T-helper 2 cell treated with Interferon-gamma antibody and Interleukin-4, amounts not matched to agents 5 μg/mL and 100 μg/mL, for 36 hours (primary cell): ENCODE measurements at regions not wholly inside any gene's neighbourhood (a gene's known extent, or its start where the extent isn't known, plus 50 kb on each side); places are given as distances from the start of the nearest gene placed in this dataset.
"Not testable (repeated sequence)": the region's sequence is repeated elsewhere in the genome, so short reads cannot be mapped to it uniquely, and the experiment has no call there.

Experiments used
- DNase-seq: peaks from one replicate; pipeline ENCODE4 v3.0.0; 2021; ENCODE audit warnings: low spot score
- H3K27ac Mint-ChIP-seq: one replicate; pipeline ENCODE4 v1.8.0; 2021; ENCODE audit warnings: mild to moderate bottlenecking, mixed read lengths
- H3K27me3 Mint-ChIP-seq: one replicate; pipeline ENCODE4 v1.8.0; 2021; ENCODE audit warnings: low read depth, mixed read lengths
- H3K36me3 Mint-ChIP-seq: one replicate; pipeline ENCODE4 v1.8.0; 2021; ENCODE audit warnings: low read depth, mixed read lengths
- H3K4me1 Mint-ChIP-seq: one replicate; pipeline ENCODE4 v1.8.0; 2021; ENCODE audit warnings: low read depth, mixed read lengths
- H3K4me3 Mint-ChIP-seq: one replicate; pipeline ENCODE4 v1.8.0; 2022; ENCODE audit warnings: mild to moderate bottlenecking, moderate library complexity, mixed read lengths
- H3K9me3 Mint-ChIP-seq: one replicate; pipeline ENCODE4 v1.8.0; 2021; ENCODE audit warnings: mixed read lengths

DNA sequence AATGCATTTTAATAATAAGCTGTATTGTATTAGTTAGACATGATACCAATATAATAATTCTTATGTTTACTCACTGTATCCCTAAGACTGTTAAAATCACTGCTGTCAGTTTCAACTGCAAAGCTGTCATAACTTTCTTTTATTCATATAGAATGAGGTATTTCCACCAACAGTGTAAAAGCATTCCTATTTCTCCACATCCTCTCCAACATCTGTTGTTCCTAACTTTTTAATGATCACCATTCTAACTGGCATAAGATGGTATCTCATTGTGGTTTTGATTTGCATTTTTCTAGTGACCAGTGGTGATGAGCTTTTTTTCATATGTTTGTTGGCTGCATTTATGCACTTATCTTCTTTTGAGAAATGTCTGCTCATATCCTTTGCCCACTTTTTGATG, 177.6 kb upstream of the MME start:
- not testable (repeated sequence) for DNase-seq, H3K27me3 Mint-ChIP-seq, H3K9me3 Mint-ChIP-seq, H3K27ac Mint-ChIP-seq, H3K36me3 Mint-ChIP-seq, H3K4me1 Mint-ChIP-seq, H3K4me3 Mint-ChIP-seq

DNA sequence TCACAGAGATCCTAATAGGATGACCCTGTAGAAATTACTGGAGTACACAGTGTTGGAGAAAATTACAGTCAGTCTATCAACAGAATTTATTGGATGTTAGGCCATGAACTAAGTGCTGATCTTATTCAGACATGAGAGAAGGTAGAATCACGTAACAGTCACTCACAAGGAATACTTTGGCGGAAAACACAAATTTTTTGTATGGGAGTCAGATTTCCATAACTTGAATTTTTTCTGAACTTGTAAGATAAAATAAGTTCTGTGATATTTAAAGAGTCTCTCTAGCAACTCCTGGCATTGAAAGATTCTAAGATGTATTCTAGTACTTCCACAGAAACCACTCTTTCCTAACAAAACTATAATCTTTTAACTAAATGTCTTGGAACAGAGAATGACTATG, 178.8 kb upstream of the MME start:
- Mint-ChIP-seq H3K4me3 (no peak overlapping the region), H3K9me3 (no peaks in the 10 kb centered on the region), H3K36me3 (no peaks in the 10 kb centered on the region), H3K27me3 (no peaks in the 10 kb centered on the region), H3K27ac (no peak overlapping the region), H3K4me1 (no peaks in the 10 kb centered on the region)
- DNase-seq, result no peak

DNA sequence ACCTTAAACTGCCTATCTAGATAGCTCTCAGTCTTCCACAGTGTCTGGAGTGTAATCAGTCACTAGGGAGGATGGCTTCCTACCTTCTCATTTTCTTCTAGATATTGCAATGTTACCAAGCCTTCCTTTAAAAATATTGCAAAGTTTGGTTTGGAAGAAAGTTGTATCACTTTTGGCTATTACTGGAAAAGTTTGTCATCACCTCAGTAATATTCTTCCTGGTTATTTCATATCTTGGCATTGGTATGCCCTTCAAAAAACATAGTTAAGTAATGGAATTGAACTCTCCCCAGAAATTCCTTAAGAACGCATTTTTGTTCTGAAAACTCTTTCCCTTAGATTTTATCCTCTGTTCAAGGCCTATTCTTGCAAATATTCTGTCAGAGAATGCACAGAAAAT, 179.3 kb upstream of the MME start:
- DNase-seq, result no peak
- Mint-ChIP-seq H3K27me3 (no peaks in the 10 kb centered on the region), H3K9me3 (no peaks in the 10 kb centered on the region), H3K4me3 (no peak overlapping the region), H3K27ac (no peak overlapping the region), H3K36me3 (no peaks in the 10 kb centered on the region), H3K4me1 (no peaks in the 10 kb centered on the region)

DNA sequence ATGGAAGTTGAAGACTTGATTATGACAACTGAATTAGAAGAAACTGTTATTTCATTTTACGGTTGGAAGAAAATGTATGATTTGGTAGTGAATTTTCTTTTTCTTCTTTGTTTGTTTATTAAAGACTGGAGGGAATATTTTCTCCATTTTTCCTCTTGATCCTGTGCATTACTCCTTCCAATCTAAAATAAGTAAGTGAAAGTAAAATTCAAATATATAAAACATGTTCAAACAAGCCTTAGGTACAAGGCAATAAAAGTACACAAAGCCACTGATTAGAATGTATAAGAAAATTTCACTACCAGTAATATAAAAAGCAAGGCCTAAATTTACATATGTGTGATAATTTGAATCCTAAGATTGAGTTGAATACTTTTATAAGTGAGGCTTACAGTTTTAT, 181.2 kb upstream of the MME start:
- Mint-ChIP-seq H3K4me1 (no peaks in the 10 kb centered on the region), H3K36me3 (no peaks in the 10 kb centered on the region), H3K4me3 (no peak overlapping the region), H3K9me3 (no peaks in the 10 kb centered on the region), H3K27ac (no peak overlapping the region), H3K27me3 (no peaks in the 10 kb centered on the region)
- no peak for DNase-seq

DNA sequence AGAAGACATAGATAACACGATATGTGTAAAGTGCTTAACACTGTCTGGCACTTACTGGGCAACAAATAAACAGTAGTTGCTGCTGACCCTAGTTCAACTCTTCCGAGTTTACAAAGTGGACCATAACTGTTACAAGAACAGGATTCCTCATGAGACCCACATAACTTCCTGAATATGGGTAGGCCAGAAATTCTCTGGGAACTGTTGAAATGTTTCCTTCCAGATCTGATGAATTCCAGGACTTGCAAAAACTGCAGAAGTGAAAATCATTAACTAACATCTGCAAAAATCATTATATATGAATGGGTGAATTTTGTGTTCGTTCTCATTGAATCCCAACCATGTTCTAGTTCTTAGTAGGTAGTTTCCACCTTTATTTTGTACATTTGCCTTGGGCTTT, 181.7 kb upstream of the MME start:
- no peak for DNase-seq
- H3K4me3 Mint-ChIP-seq, result no peak overlapping the region
- H3K36me3 Mint-ChIP-seq, result no peaks in the 10 kb centered on the region
- H3K9me3 Mint-ChIP-seq, result peaks cover 4% of the 10 kb centered on the region
- H3K27ac Mint-ChIP-seq, result no peak overlapping the region
- H3K4me1 Mint-ChIP-seq, result no peaks in the 10 kb centered on the region
- H3K27me3 Mint-ChIP-seq, result no peaks in the 10 kb centered on the region

DNA sequence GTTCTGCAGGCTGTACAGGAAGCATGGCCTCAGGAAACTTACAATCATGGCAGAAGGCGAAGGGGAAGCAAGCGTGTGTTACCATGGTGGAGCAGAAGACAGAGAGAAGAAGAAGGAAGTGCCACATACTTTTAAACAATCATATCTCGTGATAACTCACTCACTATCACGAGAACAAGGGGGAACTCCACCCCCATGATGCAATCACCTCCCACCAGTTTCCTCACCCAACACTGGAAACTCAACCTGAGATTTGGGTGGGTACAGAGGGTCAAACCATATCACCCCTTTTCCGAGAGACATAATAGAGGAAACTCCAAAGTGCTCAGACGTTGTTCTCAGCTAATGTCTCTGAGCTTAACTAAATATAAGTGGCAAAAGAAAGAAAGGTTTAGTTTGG, 186.3 kb upstream of the MME start:
- no peaks in the 10 kb centered on the region for H3K27me3 Mint-ChIP-seq
- peaks cover 7% of the 10 kb centered on the region for H3K9me3 Mint-ChIP-seq
- H3K4me1 Mint-ChIP-seq, result no peaks in the 10 kb centered on the region
- no peak overlapping the region for H3K4me3 Mint-ChIP-seq
- no peak for DNase-seq
- no peaks in the 10 kb centered on the region for H3K36me3 Mint-ChIP-seq
- H3K27ac Mint-ChIP-seq, result no peak overlapping the region

DNA sequence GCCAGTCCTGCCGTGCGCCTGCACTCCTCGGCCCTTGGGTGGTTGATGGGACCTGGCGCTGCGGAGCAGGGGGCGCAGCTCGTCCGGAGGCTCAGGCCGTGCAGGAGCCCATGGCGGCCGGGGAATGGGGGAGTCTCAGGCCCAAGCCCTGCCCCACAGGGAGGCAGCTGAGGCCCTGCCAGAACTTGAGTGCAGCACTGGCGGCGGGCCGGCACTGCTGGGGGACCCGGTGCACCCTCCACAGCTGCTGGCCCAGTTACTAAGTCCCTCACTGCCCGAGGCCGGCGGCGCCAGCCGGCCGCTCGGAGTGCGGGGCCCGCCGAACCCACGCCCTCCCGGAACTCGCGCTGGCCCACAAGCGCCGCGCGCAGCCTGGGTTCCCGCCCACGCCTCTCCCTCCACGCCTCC, 190.9 kb upstream of the MME start:
- Mint-ChIP-seq H3K9me3 (peaks cover 18% of the 10 kb centered on the region), H3K27ac (no peak overlapping the region), H3K4me1 (no peaks in the 10 kb centered on the region), H3K36me3 (no peaks in the 10 kb centered on the region), H3K27me3 (no peaks in the 10 kb centered on the region), H3K4me3 (no peak overlapping the region)
- no peak for DNase-seq

DNA sequence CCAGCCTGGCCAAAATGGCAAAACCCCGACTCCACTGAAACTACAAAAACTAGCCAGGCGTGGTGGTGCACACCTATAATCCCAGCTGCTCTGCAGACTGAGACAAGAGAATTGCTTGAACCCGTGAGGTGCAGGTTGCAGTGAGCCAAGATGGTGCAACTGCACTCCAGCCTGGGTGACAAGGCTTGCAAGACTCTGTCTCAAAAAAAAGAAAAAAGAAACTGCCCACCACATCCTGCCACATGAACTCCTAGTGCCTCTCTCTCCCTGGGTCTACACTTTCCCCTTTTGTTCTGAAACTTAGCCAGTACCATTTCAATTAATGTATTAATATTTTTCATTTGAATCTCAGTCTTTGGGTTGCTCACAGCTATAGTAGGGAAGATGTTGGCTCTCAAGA, 192.2 kb upstream of the MME start:
- no peaks in the 10 kb centered on the region for H3K27me3 Mint-ChIP-seq
- no peak for DNase-seq
- H3K27ac Mint-ChIP-seq, result no peak overlapping the region
- H3K4me1 Mint-ChIP-seq, result no peaks in the 10 kb centered on the region
- H3K36me3 Mint-ChIP-seq, result no peaks in the 10 kb centered on the region
- H3K4me3 Mint-ChIP-seq, result no peak overlapping the region
- peaks cover 15% of the 10 kb centered on the region for H3K9me3 Mint-ChIP-seq

DNA sequence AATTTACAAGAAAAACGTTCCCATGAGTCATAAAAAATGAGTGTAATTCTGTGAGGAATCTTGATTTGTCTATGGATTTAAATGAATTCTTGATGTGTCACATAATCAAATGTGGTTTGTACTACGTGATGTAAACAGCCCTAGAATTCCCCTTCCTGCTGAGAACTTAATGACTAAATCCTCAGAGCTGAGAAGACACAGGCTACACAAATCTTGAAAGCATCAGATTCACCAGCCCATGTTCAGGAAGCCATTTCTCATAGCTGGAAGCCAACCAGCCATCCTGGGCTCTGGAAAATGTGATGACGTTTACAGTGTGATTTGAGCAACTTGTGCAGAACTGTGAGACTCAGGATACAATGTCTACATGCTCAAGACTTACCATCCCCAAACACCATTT, 193.7 kb upstream of the MME start:
- no peaks in the 10 kb centered on the region for H3K27me3 Mint-ChIP-seq
- no peak overlapping the region for H3K27ac Mint-ChIP-seq
- peaks cover 15% of the 10 kb centered on the region for H3K9me3 Mint-ChIP-seq
- DNase-seq, result no peak
- H3K4me1 Mint-ChIP-seq, result no peaks in the 10 kb centered on the region
- no peaks in the 10 kb centered on the region for H3K36me3 Mint-ChIP-seq
- H3K4me3 Mint-ChIP-seq, result no peak overlapping the region

DNA sequence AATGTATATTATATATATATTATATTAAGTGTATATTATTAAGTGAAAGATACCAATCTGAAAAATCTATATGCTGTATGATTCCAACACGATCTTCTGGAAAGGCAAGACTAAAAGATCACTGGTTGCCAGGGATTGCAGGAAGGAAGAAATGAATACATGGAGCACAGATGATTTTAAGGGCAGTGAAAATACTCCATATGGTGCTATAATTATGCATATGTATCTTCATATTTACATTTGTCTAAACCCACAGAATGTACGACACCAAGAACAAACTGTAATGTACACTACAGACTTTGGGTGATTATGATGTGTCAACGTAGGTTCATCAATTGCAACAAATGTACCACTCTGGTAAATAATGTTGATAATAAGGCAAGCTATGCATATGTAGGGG, 194.7 kb upstream of the MME start:
- H3K4me3 Mint-ChIP-seq, result no peak overlapping the region
- H3K36me3 Mint-ChIP-seq, result no peaks in the 10 kb centered on the region
- H3K9me3 Mint-ChIP-seq, result peaks cover 15% of the 10 kb centered on the region
- H3K4me1 Mint-ChIP-seq, result no peaks in the 10 kb centered on the region
- H3K27ac Mint-ChIP-seq, result no peak overlapping the region
- DNase-seq, result no peak
- no peaks in the 10 kb centered on the region for H3K27me3 Mint-ChIP-seq

DNA sequence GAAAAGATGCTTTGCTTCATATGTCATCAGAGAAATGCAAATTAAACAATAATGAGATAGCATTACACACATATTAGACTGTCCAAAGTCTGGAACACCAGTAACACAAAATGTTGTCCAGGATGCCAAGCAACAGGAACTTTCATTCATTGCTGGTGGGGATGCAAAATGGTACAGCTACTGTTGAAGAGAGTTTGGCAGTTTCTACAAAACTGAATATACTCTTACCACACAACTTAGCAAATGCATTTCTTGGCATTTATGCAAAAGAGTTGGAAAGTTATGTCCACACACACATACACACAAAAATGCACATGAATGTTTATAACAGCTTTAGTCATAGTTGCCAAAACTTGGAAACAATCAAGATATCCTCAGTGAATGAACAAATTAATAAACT, 195.2 kb upstream of the MME start:
- peaks cover 15% of the 10 kb centered on the region for H3K9me3 Mint-ChIP-seq
- no peaks in the 10 kb centered on the region for H3K27me3 Mint-ChIP-seq
- no peak for DNase-seq
- no peak overlapping the region for H3K27ac Mint-ChIP-seq
- H3K4me3 Mint-ChIP-seq, result no peak overlapping the region
- H3K36me3 Mint-ChIP-seq, result no peaks in the 10 kb centered on the region
- no peaks in the 10 kb centered on the region for H3K4me1 Mint-ChIP-seq

DNA sequence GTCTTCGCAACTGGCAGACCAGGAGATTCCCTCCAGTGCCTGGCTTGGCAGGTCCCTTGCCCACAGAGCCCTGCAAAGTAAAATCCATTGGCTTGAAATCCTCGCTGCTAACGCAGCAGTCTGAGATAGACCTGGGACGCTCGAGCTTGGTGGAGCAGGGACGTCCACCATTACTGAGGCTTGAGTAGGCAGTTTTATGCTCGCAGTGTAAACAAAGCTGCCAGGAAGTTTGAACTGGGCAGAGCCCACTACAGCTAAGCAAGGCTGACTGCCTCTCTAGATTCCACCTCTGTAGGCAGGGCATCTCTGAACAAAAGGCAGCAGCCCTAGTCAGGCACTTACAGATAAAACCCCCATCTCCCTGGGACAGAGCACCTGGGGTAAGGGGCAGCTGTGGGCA, 205.0 kb upstream of the MME start:
- Mint-ChIP-seq H3K27me3 (no peaks in the 10 kb centered on the region), H3K27ac (no peak overlapping the region), H3K4me3 (no peak overlapping the region), H3K4me1 (no peaks in the 10 kb centered on the region), H3K9me3 (peaks cover 15% of the 10 kb centered on the region), H3K36me3 (no peaks in the 10 kb centered on the region)
- DNase-seq, result no peak

DNA sequence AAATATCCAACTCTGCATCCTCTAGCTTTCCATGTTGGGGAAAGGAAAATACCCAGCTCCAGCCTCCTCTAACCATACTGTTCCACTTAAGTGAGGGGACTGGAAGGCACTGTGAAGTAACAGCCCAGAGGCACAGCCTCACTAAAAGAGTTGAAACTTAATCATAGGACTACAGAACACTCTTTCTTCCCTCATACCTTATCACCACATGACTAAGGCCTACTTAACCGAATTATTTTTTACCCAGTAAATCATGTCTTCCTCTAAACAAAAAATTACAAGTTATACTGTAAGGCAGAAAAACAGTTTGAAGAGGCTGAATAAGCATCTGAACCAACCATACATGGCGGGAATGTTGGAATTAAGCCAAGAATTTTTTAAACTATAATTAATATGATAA, 207.4 kb upstream of the MME start:
- Mint-ChIP-seq H3K27ac (no peak overlapping the region), H3K4me1 (no peaks in the 10 kb centered on the region), H3K9me3 (peaks cover 7% of the 10 kb centered on the region), H3K36me3 (no peaks in the 10 kb centered on the region), H3K4me3 (no peak overlapping the region), H3K27me3 (no peaks in the 10 kb centered on the region)
- DNase-seq, result no peak

DNA sequence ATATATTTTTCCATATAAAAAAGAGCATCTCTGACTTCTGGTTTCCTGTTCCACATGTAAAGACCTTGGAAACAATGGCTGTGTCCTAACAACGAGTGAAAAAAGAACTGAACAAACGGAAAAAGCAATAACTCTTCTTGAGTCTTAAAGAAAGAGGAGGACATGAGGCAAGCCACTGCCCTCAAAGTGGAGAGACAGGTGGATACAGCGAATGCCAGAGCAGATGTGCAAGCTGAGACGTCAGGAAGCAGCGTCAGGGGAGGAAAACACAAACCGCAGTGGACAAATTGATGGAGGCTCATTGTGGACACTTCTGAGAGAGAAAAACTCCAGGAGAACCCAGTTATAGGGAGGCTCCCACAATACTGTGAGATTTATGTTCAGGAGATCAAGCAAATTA, 208.0 kb upstream of the MME start:
- no peak for DNase-seq
- no peaks in the 10 kb centered on the region for H3K27me3 Mint-ChIP-seq
- H3K4me1 Mint-ChIP-seq, result no peaks in the 10 kb centered on the region
- no peaks in the 10 kb centered on the region for H3K36me3 Mint-ChIP-seq
- H3K27ac Mint-ChIP-seq, result no peak overlapping the region
- peaks cover 4% of the 10 kb centered on the region for H3K9me3 Mint-ChIP-seq
- no peak overlapping the region for H3K4me3 Mint-ChIP-seq

DNA sequence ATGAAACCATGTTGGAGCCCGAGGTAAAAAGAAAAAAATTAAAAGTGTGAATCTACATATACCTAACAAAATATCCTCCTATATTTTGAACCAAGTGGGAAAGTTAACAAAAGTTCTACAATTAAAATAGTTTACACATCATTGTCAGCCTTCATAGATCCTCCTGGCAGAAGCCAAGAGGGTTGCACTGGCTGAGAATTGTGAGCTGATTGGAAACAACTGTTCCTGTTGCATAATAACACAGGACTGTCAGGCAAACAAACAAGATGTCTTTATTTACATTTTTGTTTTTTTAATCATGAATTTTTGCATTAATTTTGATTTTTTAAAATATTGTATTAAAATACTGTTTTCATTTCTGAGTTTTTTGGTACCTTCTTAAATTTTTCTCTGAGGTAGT, 215.2 kb upstream of the MME start:
- Mint-ChIP-seq H3K4me3 (no peak overlapping the region), H3K9me3 (no peaks in the 10 kb centered on the region), H3K27me3 (no peaks in the 10 kb centered on the region), H3K4me1 (no peaks in the 10 kb centered on the region), H3K27ac (no peak overlapping the region), H3K36me3 (no peaks in the 10 kb centered on the region)
- no peak for DNase-seq

DNA sequence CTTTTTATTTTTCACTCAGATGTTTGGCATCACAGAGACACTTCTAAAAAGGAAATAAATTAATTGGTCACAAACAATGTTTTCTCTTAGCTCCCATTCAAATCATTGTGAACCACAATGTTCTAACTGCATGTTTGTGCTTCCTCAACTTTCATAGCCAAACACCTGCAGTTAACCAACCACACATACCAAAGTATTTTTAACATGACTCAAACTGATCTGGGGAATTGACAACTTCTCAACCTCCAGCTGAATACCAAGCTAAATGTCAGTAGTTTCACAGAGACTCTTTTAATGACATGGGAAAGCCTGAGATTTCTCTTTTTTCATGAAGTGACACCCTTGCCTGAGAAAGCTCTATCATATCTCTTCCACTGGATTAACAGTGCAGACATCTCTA, 217.9 kb upstream of the MME start:
- Mint-ChIP-seq H3K9me3 (no peaks in the 10 kb centered on the region), H3K27me3 (no peaks in the 10 kb centered on the region), H3K4me1 (no peaks in the 10 kb centered on the region), H3K36me3 (no peaks in the 10 kb centered on the region), H3K27ac (no peak overlapping the region), H3K4me3 (no peak overlapping the region)
- no peak for DNase-seq
